ENCODE measurements at regions not wholly inside any gene's neighbourhood (a gene's known extent, or its start where the extent isn't known, plus 50 kb on each side); places are given as distances from the start of the nearest gene placed in this dataset.
"Not testable (repeated sequence)": the region's sequence is repeated elsewhere in the genome, so short reads cannot be mapped to it uniquely, and the experiment has no call there.

DNA sequence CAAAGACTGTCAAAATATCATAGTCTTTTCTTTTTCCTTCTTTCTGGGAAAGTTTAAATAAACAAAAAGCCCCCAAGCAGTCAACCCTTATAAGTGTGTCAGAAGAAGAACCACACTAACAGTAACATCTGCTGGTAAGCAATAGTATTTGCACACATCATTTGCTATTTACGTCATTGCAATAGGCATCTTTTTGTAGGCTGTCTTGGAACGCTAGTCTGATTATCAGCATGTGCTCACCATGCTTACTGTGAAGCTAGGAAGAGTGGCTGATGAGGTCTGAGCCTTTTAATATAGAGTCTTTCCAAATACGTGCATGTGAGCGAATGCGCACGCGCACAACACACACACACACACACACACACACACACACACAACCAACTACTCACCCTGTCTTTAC, 599.0 kb upstream of the TPK1 start:
- DNase-seq: no peak

GRCh38 chr7:145431834-145432233, 596.0 kb upstream of the TPK1 start:
- DNase-seq: no peak

GRCh38 chr7:145418481-145418880, 582.6 kb upstream of the TPK1 start:
- DNase-seq: not testable (repeated sequence)

GRCh38 chr7:145411066-145411465, 575.2 kb upstream of the TPK1 start:
- DNase-seq: no peak

DNA sequence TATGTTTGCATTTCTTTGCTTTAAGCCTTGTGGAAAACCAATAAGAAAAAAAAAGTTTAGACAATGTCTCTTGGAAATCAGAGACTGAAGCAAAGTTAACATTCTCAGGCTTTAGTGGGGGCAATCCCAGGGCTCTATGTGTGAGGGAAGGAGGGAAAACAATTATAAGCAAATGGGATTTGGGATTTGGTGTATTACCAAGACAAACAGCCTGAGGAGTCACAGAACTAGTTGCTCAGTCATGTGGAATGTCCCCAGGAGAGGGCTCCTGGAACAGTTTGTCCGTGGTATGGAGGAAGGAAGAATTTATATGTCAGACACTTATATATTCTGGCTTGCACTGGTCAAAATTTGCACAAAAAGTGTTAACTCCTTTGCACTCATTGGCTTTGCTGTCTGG, 562.9 kb upstream of the TPK1 start:
- no peak for DNase-seq

DNA sequence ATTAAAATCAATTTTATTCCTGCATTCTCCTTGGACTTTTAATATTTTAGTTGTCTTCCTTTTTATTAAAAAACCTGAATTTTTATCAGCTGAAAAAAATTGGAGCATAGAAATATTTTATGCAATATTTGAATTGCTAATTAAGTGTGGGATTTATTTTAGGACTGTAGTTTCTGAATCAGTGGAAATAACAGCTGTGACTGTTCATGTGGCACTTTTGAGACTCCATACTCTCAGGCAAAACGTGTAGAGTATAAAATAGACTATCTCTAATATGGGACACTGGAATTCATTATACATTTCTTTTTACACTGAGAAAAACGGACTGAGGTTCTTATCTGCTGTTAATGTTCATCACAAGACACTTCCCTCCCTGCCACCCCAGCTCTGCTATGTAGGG, 558.3 kb upstream of the TPK1 start:
- DNase-seq: no peak

- DNase-seq: no peak
Measured at GRCh38 chr7:145382762-145383161, 546.9 kb upstream of the TPK1 start.

- DNase-seq: no peak
Measured at GRCh38 chr7:145378197-145378596, 542.3 kb upstream of the TPK1 start.

GRCh38 chr7:145360511-145361100, 524.8 kb upstream of the TPK1 start:
- no peak for DNase-seq

DNA sequence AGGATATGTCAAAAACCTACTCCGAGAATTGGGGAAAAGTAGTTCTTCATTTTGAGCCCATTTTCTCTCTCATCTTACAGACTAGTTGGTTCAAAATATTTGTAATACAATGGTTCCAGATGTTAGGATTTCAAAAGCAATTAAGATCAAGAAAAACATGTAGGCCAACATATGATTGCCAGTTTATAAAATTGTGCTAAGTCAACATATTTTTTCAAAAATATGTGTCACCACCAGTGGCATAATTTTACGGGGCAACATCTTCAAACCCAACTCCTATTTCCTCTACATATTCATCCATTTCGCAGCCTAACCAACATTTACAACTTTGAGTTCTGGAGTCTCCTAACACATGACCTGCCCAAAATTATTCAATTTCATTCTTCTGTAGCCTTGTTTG, 514.5 kb upstream of the TPK1 start:
- DNase-seq: no peak

DNA sequence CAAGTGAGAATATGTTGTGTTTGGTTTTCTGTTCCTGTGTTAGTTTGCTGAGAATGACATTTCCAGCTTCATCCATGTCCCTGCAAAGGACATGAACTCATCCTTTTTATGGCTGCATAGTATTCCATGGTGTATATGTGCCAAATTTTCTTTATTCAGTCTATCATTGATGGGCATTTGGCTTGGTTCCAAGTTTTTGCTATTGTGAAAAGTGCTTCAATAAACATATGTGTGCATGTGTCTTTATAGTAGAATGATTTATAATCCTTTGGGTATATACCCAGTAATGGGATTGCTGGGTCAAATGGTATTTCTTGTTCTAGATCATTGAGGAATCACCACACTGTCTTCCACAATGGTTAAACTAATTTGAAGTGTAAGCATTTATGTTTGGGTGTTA, 513.6 kb upstream of the TPK1 start:
- DNase-seq: not testable (repeated sequence)

- DNase-seq: no peak
Measured at GRCh38 chr7:145347271-145347670, 511.4 kb upstream of the TPK1 start.

- DNase-seq: no peak
Measured at GRCh38 chr7:145339319-145339718, 503.5 kb upstream of the TPK1 start.

- DNase-seq: no peak
Measured at GRCh38 chr7:145331522-145331921, 495.7 kb upstream of the TPK1 start.

- DNase-seq: no peak
Measured at GRCh38 chr7:145331076-145331475, 495.2 kb upstream of the TPK1 start.

DNA sequence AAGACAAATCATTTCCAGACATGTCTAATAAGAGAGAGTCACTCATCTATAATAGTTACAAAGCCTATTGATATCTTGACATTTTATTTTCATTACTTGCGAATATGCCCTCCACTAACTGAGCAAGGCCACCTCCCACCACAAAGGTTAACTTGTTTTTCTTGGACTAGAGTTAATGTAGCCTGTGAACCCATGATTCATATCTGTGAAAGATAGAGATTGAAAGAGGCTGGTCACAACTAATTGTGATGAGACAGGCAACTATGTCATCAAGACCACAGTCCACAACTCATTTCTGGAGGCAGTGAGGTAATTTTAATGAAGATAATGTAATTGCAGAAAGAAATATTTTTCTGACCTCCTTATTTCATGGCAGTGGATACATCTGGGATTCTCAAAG, 491.8 kb upstream of the TPK1 start:
- no peak for DNase-seq

DNA sequence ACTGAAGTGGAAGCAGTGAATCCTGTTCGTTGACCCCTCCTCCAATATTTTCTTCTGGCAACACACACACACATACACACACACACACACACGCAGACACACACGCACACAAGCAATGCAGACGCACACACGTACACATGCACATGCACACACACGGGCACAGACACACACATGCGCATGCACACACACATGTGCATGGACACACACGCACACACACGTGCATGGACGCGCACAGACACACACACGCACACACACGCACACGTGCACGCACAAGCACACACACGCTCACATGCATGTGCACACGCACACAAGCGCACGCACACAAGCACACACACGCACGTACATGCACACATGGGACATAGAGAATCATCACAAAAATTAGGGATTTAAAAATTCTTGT, 488.2 kb upstream of the TPK1 start:
- no peak for DNase-seq

- DNase-seq: no peak
Measured at GRCh38 chr7:145313551-145313950, 477.7 kb upstream of the TPK1 start.

DNA sequence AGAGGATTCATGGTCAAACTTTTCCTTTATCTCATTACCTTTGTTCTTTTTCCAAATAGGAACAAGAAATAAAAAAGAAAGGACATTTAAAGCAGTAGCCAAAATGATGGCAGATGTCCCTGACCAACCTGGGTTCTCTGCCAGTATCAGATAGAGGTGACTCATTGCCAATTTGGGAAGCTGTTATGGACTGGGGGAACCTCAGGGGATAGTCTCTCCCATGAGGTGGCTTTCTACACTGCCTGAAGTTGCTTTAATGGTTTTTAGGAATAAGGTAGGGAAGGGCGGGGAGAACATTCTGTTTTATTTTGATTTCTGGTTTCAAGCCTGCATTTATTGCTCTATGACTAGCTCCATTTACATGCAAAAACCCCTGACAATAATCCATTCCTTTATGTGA, 457.9 kb upstream of the TPK1 start:
- DNase-seq: no peak

DNA sequence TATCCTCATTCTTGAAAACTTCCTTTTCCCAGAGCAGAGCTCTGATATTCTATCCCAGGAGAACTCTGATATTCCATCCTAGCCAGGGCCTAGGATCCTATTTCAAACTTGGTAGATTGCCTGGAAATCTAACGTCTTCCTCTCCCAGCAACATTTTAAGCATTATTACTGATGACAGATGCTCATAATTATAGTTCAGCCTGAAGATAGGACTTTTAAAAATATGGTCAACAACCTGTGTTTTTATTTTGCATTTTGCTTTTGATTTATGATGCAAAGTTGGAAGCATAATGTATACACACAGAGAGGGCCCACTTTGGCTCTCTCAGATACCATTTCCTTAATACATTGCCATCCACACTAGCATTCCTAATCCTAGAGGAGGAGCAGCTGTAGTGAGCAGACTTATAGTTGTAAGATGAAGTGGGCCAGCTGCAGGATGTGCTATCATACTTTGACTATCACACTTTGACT, 457.4 kb upstream of the TPK1 start:
- no peak for DNase-seq

DNA sequence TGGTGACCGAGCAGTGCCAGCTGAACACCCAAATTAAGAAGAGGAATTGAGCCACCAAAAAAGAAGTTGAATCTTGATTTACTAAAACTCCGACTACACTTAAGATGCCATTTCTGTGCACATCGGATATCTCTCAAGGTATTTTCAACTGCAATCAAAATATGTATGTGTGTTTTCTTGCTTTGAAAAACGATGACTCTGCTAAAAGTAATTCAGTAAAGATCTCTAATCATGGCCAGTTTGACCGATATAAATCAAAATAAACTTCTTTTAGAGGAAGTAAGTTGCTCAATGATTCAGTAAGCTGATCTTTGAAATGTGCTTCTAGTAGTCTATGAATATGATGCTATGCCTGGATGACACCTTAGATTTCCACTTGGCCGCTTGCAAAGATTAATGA, 453.5 kb upstream of the TPK1 start:
- no peak for DNase-seq

DNA sequence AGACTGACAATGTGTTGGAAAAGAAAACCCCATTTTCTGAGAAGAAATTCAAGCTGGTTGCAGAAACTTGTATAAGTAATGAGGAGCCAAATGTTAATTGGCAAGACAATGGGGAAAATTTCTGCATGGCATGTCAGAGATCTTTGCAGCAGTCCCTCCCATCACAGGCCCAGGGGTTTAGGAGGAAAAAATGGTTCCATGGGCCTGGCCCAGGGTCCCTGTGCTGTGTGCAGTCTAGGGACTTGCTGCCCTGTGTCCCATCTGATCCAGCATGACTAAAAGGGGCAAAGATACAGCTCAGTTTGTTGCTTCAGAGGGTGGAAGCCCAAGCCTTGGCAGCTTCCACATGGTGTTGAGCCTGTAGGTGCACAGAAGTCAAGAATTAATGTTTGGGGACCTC, 440.3 kb upstream of the TPK1 start:
- no peak for DNase-seq

- DNase-seq: no peak
Measured at GRCh38 chr7:145269418-145270161, 433.7 kb upstream of the TPK1 start.

GRCh38 chr7:145265180-145265579, 429.3 kb upstream of the TPK1 start:
- DNase-seq: no peak

DNA sequence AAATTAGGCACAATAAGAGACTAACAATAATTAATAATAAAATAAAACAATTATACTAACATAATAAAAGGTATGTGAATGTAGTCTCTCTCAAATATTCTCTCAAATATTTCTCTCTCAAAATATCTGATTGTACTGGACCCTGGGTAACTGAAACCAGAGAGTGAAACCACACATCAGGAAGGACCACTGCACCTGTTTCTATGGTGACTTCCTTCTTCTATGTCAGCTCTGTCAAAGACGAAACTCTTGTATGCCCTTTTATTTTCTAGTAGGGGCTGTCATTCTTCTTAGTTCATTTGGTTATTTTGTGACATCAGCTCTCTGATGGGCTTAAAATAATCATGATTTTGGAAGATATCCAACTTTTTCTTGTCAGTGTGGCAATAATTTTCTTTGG, 428.0 kb upstream of the TPK1 start:
- DNase-seq: no peak

Measured in hippocampal formation (tissue), 2 donors.